ENCODE measurements at regions not wholly inside any gene's neighbourhood (a gene's known extent, or its start where the extent isn't known, plus 50 kb on each side); places are given as distances from the start of the nearest gene placed in this dataset.

DNA sequence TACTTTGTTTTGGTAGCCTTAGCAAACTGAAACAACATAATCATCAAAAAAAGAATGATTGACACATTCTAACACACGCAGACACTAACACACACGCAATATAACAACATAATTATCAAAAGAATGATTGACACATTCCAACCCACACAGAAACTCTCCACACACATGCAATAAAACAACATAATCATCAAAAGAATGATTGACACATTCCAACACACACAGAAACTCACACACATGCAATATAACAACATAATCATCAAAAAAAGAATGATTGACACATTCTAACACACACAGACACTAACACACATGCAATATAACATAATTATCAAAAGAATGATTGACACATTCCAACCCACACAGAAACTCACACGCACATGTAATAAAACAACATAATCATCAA lies 172.4 kb downstream of the THBS2 start:
- TF ChIP-seq, protein P1, sequence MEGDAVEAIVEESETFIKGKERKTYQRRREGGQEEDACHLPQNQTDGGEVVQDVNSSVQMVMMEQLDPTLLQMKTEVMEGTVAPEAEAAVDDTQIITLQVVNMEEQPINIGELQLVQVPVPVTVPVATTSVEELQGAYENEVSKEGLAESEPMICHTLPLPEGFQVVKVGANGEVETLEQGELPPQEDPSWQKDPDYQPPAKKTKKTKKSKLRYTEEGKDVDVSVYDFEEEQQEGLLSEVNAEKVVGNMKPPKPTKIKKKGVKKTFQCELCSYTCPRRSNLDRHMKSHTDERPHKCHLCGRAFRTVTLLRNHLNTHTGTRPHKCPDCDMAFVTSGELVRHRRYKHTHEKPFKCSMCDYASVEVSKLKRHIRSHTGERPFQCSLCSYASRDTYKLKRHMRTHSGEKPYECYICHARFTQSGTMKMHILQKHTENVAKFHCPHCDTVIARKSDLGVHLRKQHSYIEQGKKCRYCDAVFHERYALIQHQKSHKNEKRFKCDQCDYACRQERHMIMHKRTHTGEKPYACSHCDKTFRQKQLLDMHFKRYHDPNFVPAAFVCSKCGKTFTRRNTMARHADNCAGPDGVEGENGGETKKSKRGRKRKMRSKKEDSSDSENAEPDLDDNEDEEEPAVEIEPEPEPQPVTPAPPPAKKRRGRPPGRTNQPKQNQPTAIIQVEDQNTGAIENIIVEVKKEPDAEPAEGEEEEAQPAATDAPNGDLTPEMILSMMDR (IDR thresholded peaks at IDR 0.05) = no peak
- TF ChIP-seq POLR2A (IDR thresholded peaks at IDR 0.05) = no peak

All from body of pancreas (tissue), 4 donors.